ENCODE measurements at regions not wholly inside any gene's neighbourhood (a gene's known extent, or its start where the extent isn't known, plus 50 kb on each side); places are given as distances from the start of the nearest gene placed in this dataset.
"Not testable (repeated sequence)": the region's sequence is repeated elsewhere in the genome, so short reads cannot be mapped to it uniquely, and the experiment has no call there.

DNA sequence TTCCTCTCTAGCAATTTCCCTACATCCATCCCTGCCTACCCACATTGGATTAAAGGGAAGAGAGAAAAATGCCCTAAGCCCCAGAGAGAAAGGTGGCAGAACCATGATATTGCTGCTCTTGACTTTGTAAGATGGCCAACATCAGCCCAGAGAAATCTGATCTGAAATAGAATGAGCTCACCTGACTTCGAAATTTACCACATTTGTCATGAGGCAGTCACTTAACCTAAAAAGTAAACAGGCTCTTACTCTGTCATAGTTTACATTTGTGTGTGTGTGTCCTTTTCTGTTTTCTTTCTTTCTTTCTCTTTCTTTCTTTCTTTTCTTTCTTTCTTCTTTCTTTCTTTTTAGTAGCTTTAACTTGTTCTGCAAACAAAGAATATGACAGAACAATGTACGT lies 255.0 kb upstream of the PLGLB1 start:
- H3K9me3 ChIP-seq (ENCODE audit: low read depth); H3K36me3 ChIP-seq (ENCODE audit: low read depth); H3K9me2 ChIP-seq (ENCODE audit: insufficient read depth); H3K27me3 ChIP-seq (replicated peaks; ENCODE audit: insufficient read depth); H3K79me2 ChIP-seq (ENCODE audit: insufficient read depth); H4K20me1 ChIP-seq (ENCODE audit: insufficient read depth); H3K4me3 ChIP-seq; H3K9ac ChIP-seq; H3F3A ChIP-seq (ENCODE audit: insufficient read depth); H3K4me1 ChIP-seq (ENCODE audit: insufficient read depth); in situ Hi-C loops (cut with MboI); H2AFZ ChIP-seq; DNase-seq; H3K4me2 ChIP-seq (ENCODE audit: unreplicated experiment); H3K27ac ChIP-seq: not testable (repeated sequence)
- WGBS, 2 experiments (ENCODE audit: low coverage in 1 of 2, low lambda C conversion rate in 2 of 2, missing lambda C conversion rate in 2 of 2) = 65 to 66% methylated on average over 1 of the region's 2 CpGs

DNA sequence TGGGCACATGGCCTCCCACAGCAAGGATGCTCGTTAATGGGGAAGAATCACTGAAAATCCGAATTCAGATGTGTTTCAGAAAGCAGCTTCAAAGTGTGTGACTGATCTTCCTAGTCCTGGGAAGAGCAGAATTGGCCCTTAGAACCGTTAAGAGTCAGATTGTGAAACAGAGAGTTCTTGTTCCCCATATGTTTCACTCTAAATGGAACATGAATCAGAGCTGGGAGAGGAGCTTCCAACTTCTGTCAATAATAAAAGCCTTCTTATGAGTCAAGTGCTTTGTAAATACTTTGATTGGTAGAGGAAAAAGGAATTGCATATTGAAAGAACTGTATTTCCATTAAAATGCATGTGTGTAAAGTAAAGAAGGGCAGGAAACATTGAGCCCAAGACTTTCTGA lies 256.1 kb upstream of the PLGLB1 start:
- whole genome bisulfite sequencing, 2 experiments (ENCODE audit: low coverage in 1 of 2, low lambda C conversion rate in 2 of 2, missing lambda C conversion rate in 2 of 2) = no CpG with 5 or more reads among the region's 3 CpGs
- not testable (repeated sequence) for H3K9me2 ChIP-seq (ENCODE audit: insufficient read depth)

DNA sequence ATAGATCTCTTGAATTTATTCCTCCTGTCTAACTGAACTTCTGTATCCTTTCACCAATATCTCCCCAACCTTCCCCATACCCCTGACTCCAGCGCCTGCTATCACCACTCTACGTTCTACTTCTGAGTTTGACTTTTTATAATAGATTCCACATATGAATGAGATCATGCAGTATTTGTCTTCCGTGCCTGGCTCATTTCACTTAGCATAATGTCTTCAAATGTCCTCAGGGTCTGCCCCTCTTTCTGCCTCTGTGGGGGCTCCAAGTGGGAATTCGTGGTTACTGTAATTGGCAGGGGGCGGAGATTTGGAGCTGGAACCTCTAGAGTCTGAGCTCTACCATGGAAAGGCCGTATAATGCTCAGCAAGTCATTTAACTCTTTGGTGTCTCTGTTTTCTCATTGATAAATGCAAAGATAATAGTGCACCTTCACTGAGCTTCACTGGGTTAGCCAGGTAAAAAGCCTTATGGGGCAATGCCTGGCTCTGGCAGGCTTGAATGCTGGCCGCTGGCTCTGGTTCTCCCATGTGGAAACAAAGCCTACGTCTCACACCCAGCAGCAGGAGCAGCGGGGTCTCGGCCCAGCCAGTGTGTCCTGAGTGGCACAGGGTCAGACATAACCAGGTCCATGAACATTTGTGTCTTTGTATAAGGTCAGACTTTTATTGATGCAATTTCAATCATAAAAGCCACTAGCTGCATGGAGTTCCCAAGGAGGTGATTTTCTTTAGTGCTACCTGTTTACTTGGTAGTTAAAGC lies 259.1 kb upstream of the PLGLB1 start:
- H3K4me3 ChIP-seq; H3K36me3 ChIP-seq (ENCODE audit: low read depth); H3K79me2 ChIP-seq (ENCODE audit: insufficient read depth); H3K27ac ChIP-seq; H2AFZ ChIP-seq; H3K27me3 ChIP-seq (replicated peaks; ENCODE audit: insufficient read depth); H3K9ac ChIP-seq; in situ Hi-C loops (cut with MboI); H3K4me1 ChIP-seq (ENCODE audit: insufficient read depth); H3F3A ChIP-seq (ENCODE audit: insufficient read depth); H3K4me2 ChIP-seq (ENCODE audit: unreplicated experiment); H3K9me2 ChIP-seq (ENCODE audit: insufficient read depth); H3K9me3 ChIP-seq (ENCODE audit: low read depth); DNase-seq; H4K20me1 ChIP-seq (ENCODE audit: insufficient read depth): not testable (repeated sequence)
- WGBS, 2 experiments (ENCODE audit: low coverage in 1 of 2, low lambda C conversion rate in 2 of 2, missing lambda C conversion rate in 2 of 2) = 81 to 88% methylated on average over 4 of the region's 10 CpGs

More for the DNA sequence above, 256.1 kb upstream of the PLGLB1 start:
- in situ Hi-C loops (cut with MboI); H3K4me3 ChIP-seq; H3K9ac ChIP-seq; H3K4me2 ChIP-seq (ENCODE audit: unreplicated experiment); H4K20me1 ChIP-seq (ENCODE audit: insufficient read depth); H2AFZ ChIP-seq; H3K4me1 ChIP-seq (ENCODE audit: insufficient read depth); H3K36me3 ChIP-seq (ENCODE audit: low read depth); H3F3A ChIP-seq (ENCODE audit: insufficient read depth); H3K79me2 ChIP-seq (ENCODE audit: insufficient read depth); H3K27me3 ChIP-seq (replicated peaks; ENCODE audit: insufficient read depth); DNase-seq; H3K9me3 ChIP-seq (ENCODE audit: low read depth); H3K27ac ChIP-seq: not testable (repeated sequence)

DNA sequence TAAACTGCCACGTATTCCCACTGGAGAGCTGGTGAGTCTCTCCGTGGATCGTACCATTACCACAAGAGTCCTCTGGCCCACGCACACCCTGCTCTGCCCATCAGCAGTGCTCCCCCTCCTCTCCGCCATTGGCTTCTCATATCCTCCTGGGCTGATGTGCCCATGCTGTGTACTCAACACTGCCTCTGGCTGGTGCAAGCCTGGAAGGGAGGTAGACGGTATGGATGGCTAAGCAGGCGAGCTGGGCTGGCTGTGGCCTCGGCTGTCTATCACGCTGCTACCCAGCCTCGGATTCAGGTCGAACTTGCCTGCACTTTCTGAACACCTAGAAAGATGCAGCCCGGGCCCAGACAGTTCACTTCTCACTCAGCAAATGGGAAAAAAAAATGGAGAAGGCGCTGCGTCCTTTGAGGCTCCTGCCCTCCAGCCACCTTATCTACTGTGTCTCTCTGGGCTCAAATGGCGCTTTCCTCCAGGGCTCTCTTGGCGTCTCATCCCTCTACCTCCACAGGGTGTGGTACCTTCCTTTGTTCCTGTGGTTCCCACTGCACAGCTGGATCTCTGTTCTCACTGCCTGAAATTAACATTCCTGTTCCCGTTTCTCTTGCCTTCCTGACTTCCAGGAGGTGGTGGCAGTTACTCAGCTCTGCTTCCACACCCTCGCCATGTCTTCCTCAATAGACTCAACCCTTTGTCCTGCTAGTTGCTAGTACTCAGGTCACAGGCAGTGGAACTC lies 262.3 kb upstream of the PLGLB1 start:
- H3F3A ChIP-seq (ENCODE audit: insufficient read depth); H3K4me1 ChIP-seq (ENCODE audit: insufficient read depth); DNase-seq; H4K20me1 ChIP-seq (ENCODE audit: insufficient read depth); H3K79me2 ChIP-seq (ENCODE audit: insufficient read depth); H2AFZ ChIP-seq; H3K9me2 ChIP-seq (ENCODE audit: insufficient read depth); H3K27me3 ChIP-seq (replicated peaks; ENCODE audit: insufficient read depth); H3K4me3 ChIP-seq; H3K9me3 ChIP-seq (ENCODE audit: low read depth); in situ Hi-C loops (cut with MboI); H3K4me2 ChIP-seq (ENCODE audit: unreplicated experiment); H3K9ac ChIP-seq; H3K27ac ChIP-seq; H3K36me3 ChIP-seq (ENCODE audit: low read depth): not testable (repeated sequence)
- 81 to 83% methylated on average over 17 to 18 of the region's 18 CpGs for WGBS, 2 experiments (ENCODE audit: low coverage in 1 of 2, low lambda C conversion rate in 2 of 2, missing lambda C conversion rate in 2 of 2)

DNA sequence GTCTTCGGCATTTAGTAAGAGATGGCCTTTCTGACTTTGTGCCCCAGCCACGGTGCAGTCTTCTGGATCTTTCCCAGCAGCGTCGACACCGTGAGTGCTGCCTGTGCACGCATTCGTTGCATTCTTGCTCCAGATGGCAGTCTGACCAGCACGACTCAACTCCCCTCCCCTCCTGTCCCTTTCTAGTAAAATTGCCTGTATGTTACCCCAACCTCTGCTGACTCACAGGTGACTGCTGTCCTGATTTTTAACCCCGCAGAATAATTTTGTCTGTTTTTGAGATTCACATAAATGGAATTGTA lies 262.8 kb upstream of the PLGLB1 start:
- in situ Hi-C loops (cut with MboI); H3K36me3 ChIP-seq (ENCODE audit: low read depth); H3K27ac ChIP-seq; H3K79me2 ChIP-seq (ENCODE audit: insufficient read depth); H3K27me3 ChIP-seq (replicated peaks; ENCODE audit: insufficient read depth); H3K9ac ChIP-seq; H3K9me2 ChIP-seq (ENCODE audit: insufficient read depth); H4K20me1 ChIP-seq (ENCODE audit: insufficient read depth); DNase-seq; H3K4me1 ChIP-seq (ENCODE audit: insufficient read depth); H2AFZ ChIP-seq; H3K4me2 ChIP-seq (ENCODE audit: unreplicated experiment); H3F3A ChIP-seq (ENCODE audit: insufficient read depth); H3K9me3 ChIP-seq (ENCODE audit: low read depth); H3K4me3 ChIP-seq: not testable (repeated sequence)
- WGBS, 2 experiments (ENCODE audit: low coverage in 1 of 2, low lambda C conversion rate in 2 of 2, missing lambda C conversion rate in 2 of 2) = 79 to 80% methylated on average over 2 to 4 of the region's 9 CpGs

DNA sequence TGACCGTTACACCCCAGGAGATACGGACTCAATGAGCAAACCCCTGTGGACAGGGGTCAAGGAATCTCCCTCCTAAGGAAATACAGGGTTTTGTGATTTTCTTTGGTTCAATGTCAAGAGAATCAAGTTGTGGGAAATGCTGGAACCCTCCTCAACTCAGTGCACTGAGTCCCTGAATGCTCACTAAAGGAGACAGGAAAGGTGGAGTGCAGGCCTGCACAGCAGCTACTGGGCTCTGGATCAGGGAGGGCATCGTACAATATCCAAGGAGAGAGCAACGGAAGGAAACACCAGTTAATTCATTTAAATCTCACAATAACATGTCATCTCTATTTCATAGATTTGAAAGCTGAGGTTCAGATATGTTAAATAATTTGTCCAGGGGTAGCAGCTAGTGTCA lies 263.5 kb upstream of the PLGLB1 start:
- H3K4me1 ChIP-seq (ENCODE audit: insufficient read depth); H2AFZ ChIP-seq; H4K20me1 ChIP-seq (ENCODE audit: insufficient read depth); H3K9me3 ChIP-seq (ENCODE audit: low read depth); H3K9me2 ChIP-seq (ENCODE audit: insufficient read depth); H3F3A ChIP-seq (ENCODE audit: insufficient read depth); H3K27ac ChIP-seq; H3K4me2 ChIP-seq (ENCODE audit: unreplicated experiment); in situ Hi-C loops (cut with MboI); H3K27me3 ChIP-seq (replicated peaks; ENCODE audit: insufficient read depth); H3K9ac ChIP-seq; H3K79me2 ChIP-seq (ENCODE audit: insufficient read depth); H3K4me3 ChIP-seq; DNase-seq; H3K36me3 ChIP-seq (ENCODE audit: low read depth): not testable (repeated sequence)
- WGBS, 2 experiments (ENCODE audit: low coverage in 1 of 2, low lambda C conversion rate in 2 of 2, missing lambda C conversion rate in 2 of 2) = 75 to 83% methylated on average over 4 of the region's 4 CpGs

DNA sequence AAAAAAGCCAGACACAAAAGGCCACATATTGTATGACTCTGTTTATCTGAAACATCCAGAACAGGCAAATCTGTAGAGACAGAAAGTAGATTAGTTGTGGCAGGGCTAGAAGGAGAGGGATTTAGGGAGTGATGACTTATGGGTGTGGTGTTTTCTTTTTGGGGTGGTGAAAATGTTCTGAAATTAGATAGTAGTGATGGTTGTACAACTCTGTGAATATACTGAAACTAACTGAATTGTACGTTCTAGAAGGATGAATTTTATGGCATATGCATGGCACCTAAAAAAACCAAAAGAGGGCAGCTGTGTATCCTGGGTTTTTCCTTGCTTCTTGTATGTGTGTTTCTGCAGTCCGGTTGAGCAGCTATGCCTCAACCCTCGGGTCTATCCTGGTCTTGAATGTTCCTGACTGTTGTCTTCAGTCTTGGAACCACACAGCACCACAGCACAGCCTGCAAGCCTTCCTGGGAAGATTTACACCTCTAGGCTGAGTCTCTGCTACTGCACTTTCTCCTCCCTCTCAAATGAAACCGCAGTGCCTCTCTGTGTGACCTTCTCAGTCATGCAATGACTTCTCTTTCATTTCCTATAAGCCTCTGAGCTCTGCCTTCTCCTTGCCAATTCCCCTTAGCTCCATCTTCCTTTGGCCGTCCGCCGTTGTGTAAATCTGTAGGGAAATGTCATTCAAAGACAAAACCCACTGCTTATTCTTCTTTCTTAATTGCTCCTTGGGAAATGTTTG lies 269.1 kb upstream of the PLGLB1 start:
- H3K4me3 ChIP-seq; H3K27me3 ChIP-seq (replicated peaks; ENCODE audit: insufficient read depth); H3K4me1 ChIP-seq (ENCODE audit: insufficient read depth); H3K4me2 ChIP-seq (ENCODE audit: unreplicated experiment); H3K9me3 ChIP-seq (ENCODE audit: low read depth); H3K9me2 ChIP-seq (ENCODE audit: insufficient read depth); H3K27ac ChIP-seq; H3K9ac ChIP-seq; H3K79me2 ChIP-seq (ENCODE audit: insufficient read depth); H2AFZ ChIP-seq; H3F3A ChIP-seq (ENCODE audit: insufficient read depth); H3K36me3 ChIP-seq (ENCODE audit: low read depth); in situ Hi-C loops (cut with MboI); H4K20me1 ChIP-seq (ENCODE audit: insufficient read depth): not testable (repeated sequence)
- 51 to 68% methylated on average over 4 to 5 of the region's 7 CpGs for WGBS, 2 experiments (ENCODE audit: low coverage in 1 of 2, low lambda C conversion rate in 2 of 2, missing lambda C conversion rate in 2 of 2)
- DNase-seq = peak; percentile 1
